ENCODE measurements at regions not wholly inside any gene's neighbourhood (a gene's known extent, or its start where the extent isn't known, plus 50 kb on each side); places are given as distances from the start of the nearest gene placed in this dataset.

DNA sequence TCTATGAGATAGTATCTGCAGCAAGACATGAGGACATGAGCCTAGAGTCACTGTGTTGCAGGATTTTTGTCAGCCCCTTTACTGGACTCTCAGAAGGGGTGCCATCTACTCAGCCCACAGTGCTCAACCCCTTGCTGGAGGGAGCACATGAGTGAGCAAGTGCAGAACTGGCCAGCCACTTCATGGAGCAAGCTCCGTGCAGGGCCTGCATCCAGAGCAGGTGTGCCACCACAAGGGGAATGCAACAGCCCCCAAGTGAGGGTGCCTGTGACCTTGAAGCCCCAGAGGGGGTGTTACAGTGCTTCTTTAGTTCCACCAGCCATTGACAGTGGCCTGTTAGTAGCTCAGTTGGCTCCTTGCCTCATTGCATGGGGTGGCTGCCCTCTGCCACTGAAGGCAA lies 649.7 kb downstream of the PLPP3 start:
- no peak overlapping the region for H3K27ac ChIP-seq
- TF ChIP-seq CTCF (conservative IDR thresholded peaks at IDR 0.05): no peak

DNA sequence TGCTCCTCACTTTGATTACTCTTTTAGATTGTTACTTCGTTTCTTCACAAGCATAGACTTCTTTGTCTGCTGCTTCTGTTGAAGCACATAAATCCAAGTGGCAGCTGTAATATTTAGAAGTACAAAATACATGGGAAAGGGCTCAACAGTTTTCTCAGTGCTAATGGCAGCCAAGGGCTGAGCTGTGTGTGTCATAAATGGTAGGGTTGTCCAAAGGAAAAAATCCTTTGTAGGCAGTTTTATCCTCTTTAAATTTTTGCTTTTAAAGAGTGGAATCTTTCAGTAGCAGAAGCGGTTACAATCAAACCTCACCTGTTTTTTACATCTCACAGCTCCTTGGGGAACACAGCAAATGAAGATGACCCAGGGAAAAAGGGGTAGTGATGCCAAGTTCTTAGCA lies 650.8 kb downstream of the PLPP3 start:
- no peak for TF ChIP-seq CTCF (conservative IDR thresholded peaks at IDR 0.05)
- no peak overlapping the region for H3K27ac ChIP-seq

DNA sequence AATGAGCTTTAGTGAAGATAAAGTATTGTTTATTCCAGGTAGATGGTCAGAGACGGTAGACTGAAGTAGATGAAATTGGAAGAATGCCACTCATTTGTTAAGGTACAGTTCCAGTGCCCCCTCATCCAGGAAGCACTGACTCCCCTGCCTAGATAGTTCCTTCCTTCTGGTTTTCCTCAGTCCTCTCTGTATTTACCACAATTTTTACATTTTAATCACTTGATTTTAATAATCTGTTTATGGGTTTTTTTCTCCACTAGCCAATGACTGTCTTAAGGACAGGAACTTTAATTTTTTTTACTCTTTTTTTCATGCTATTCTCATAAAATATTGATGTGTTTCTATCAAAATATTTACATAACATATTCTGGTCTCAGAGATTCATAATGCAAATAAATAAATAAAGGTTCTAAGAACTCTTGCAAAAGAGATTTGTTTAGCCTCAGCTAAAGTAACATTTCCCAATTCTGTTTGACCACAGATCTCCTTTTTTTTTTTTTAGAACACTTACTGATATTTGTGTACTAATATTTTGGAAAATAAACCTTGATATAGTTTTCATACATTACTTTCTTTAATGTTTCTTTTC lies 651.6 kb downstream of the PLPP3 start:
- no peak overlapping the region for H3K27ac ChIP-seq

GRCh38 chr1:55926906-55927471 lies 652.4 kb downstream of the PLPP3 start:
- H3K27ac ChIP-seq: no peak overlapping the region
- TF ChIP-seq CTCF (conservative IDR thresholded peaks at IDR 0.05): no peak

More for the DNA sequence above, 651.6 kb downstream of the PLPP3 start:
- no peak for TF ChIP-seq CTCF (conservative IDR thresholded peaks at IDR 0.05)

GRCh38 chr1:55916907-55917306 lies 662.5 kb downstream of the PLPP3 start:
- peak overlapping the region; percentile 86 for H3K27ac ChIP-seq
- no peak for TF ChIP-seq CTCF (conservative IDR thresholded peaks at IDR 0.05)

DNA sequence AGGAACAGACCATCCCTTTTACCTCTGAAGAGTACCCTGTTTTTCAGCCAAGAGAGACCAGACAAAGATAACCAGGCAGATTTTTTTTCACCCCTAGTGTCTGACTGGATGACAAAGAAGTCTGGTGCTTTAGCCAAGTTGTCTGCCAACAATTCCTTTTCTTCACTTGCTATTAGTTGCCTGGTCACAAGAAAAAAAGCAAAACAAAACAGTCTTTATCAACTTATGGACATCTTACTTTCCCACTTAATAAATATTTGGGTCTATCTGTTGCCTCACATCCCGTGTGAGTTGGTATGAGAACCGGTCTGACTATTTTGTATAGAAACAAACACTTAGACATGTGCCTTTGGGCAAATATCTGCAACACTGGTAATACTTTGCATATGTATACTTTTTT lies 662.9 kb downstream of the PLPP3 start:
- no peak for TF ChIP-seq CTCF (conservative IDR thresholded peaks at IDR 0.05)
- peak overlapping the region; percentile 86; the same call in 1 of the 2 replicates for H3K27ac ChIP-seq

DNA sequence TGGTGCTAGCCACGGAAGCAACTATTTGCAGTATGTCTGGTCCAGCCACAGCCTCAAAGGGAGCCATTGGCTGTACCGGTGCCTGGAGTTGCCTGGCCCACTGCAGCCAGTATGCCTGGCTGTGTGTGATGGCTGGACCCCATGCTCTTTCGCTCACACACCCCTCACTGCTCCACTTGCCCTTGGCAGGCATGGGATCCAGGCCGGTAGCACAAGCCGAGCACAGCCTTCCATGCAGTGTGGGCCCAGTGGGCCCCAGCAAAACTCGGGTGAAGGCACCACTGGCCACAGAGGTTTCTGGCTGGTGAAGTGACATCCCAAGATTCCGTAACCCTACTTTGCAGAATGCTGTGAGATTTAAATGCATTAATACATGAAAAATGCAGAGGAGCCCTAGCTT lies 665.8 kb downstream of the PLPP3 start:
- TF ChIP-seq CTCF (conservative IDR thresholded peaks at IDR 0.05): no peak
- no peak overlapping the region for H3K27ac ChIP-seq

Measured in VCaP (cell line).